GM21367 (cell line): ENCODE measurements at regions not wholly inside any gene's neighbourhood (a gene's known extent, or its start where the extent isn't known, plus 50 kb on each side); places are given as distances from the start of the nearest gene placed in this dataset.
"Not testable (repeated sequence)": the region's sequence is repeated elsewhere in the genome, so short reads cannot be mapped to it uniquely, and the experiment has no call there.

Experiments used
- ATAC-seq: cut with Tn5 transposase; IDR thresholded peaks from one replicate; pipeline ENCODE4 v1.9.1; 2021; ENCODE audit not compliant: unreplicated experiment

GRCh38 chr10:63994371-63994770, 473.2 kb downstream of the REEP3 start:
- ATAC-seq: no peak

GRCh38 chr10:64007157-64007556, 486.0 kb downstream of the REEP3 start:
- ATAC-seq: no peak

- no peak for ATAC-seq
Measured at GRCh38 chr10:64010711-64011110, 489.5 kb downstream of the REEP3 start.

GRCh38 chr10:64011912-64012714, 490.9 kb downstream of the REEP3 start:
- no peak for ATAC-seq

GRCh38 chr10:64014281-64014680, 493.1 kb downstream of the REEP3 start:
- ATAC-seq: no peak

- no peak for ATAC-seq
Measured at GRCh38 chr10:64023926-64024470, 502.8 kb downstream of the REEP3 start.

GRCh38 chr10:64033711-64034110, 512.5 kb downstream of the REEP3 start:
- ATAC-seq: no peak

- ATAC-seq: no peak
Measured at GRCh38 chr10:64036321-64036930, 515.2 kb downstream of the REEP3 start.

- ATAC-seq: no peak
Measured at GRCh38 chr10:64037071-64037661, 516.0 kb downstream of the REEP3 start.

- ATAC-seq: no peak
Measured at GRCh38 chr10:64038107-64038506, 516.9 kb downstream of the REEP3 start.

GRCh38 chr10:64039198-64039597, 518.0 kb downstream of the REEP3 start:
- ATAC-seq: peak; percentile 31

- ATAC-seq: peak; percentile 4
Measured at GRCh38 chr10:64040781-64041180, 519.6 kb downstream of the REEP3 start.

GRCh38 chr10:64041185-64041988, 520.2 kb downstream of the REEP3 start:
- ATAC-seq: peak; percentile 96

GRCh38 chr10:64041989-64042490, 520.8 kb downstream of the REEP3 start:
- no peak for ATAC-seq

GRCh38 chr10:64044098-64044497, 522.9 kb downstream of the REEP3 start:
- no peak for ATAC-seq

GRCh38 chr10:64044957-64045632, 523.9 kb downstream of the REEP3 start:
- ATAC-seq: not testable (repeated sequence)

- no peak for ATAC-seq
Measured at GRCh38 chr10:64054392-64054791, 533.2 kb downstream of the REEP3 start.

GRCh38 chr10:64059884-64060283, 538.7 kb downstream of the REEP3 start:
- ATAC-seq: no peak

GRCh38 chr10:64060389-64060788, 539.2 kb downstream of the REEP3 start:
- no peak for ATAC-seq

GRCh38 chr10:64062793-64063192, 541.6 kb downstream of the REEP3 start:
- no peak for ATAC-seq
